ENCODE measurements at regions not wholly inside any gene's neighbourhood (a gene's known extent, or its start where the extent isn't known, plus 50 kb on each side); places are given as distances from the start of the nearest gene placed in this dataset.

DNA sequence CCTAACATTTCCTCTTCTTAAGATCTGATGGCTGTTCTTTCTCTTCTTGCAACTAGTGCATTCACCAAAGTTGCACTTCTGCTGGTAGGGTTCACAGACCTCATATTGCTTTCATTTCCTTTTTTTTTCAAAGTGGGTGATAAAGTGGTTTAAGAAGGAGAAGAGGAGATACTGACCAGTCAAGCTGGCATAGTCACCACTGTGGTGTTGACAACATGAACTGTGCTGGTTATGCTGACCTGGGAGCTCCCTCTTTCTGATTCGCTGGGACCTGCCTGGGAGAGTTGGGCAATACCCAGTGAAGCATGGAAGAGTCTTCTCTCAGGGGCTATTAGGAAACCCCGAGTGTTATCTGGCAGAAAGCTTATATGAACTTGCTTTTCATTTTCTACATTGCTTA is 222.9 kb downstream of the SLITRK5 start:
- DNase-seq = no peak
- Histone ChIP-seq H3K4me1 (no peaks in the 10 kb centered on the region), H3K27ac (no peak overlapping the region), H3K9me3 (no peaks in the 10 kb centered on the region), H3K4me3 (no peak overlapping the region), H3K36me3 (no peaks in the 10 kb centered on the region), H3K27me3 (no peaks in the 10 kb centered on the region)
- no peak for ATAC-seq
- WGBS (ENCODE audit: insufficient coverage, low coverage, low lambda C conversion rate, missing lambda C conversion rate) = 43% methylated on average over 2 of the region's 2 CpGs
- intact Hi-C loops (cut with DNase I) = no loop called here
- TF ChIP-seq, protein P1, sequence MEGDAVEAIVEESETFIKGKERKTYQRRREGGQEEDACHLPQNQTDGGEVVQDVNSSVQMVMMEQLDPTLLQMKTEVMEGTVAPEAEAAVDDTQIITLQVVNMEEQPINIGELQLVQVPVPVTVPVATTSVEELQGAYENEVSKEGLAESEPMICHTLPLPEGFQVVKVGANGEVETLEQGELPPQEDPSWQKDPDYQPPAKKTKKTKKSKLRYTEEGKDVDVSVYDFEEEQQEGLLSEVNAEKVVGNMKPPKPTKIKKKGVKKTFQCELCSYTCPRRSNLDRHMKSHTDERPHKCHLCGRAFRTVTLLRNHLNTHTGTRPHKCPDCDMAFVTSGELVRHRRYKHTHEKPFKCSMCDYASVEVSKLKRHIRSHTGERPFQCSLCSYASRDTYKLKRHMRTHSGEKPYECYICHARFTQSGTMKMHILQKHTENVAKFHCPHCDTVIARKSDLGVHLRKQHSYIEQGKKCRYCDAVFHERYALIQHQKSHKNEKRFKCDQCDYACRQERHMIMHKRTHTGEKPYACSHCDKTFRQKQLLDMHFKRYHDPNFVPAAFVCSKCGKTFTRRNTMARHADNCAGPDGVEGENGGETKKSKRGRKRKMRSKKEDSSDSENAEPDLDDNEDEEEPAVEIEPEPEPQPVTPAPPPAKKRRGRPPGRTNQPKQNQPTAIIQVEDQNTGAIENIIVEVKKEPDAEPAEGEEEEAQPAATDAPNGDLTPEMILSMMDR (IDR thresholded peaks at IDR 0.05) = no peak
- no peak for TF ChIP-seq POLR2A (IDR thresholded peaks at IDR 0.05)

GRCh38 chr13:87903553-87903952 is 232.4 kb downstream of the SLITRK5 start:
- Histone ChIP-seq H3K27ac (no peak overlapping the region), H3K9me3 (no peaks in the 10 kb centered on the region), H3K4me1 (no peaks in the 10 kb centered on the region), H3K36me3 (no peaks in the 10 kb centered on the region), H3K4me3 (no peak overlapping the region), H3K27me3 (no peaks in the 10 kb centered on the region)
- intact Hi-C loops (cut with DNase I) = no loop called here
- no peak for TF ChIP-seq POLR2A (IDR thresholded peaks at IDR 0.05)
- TF ChIP-seq, protein P1 (IDR thresholded peaks at IDR 0.05) = no peak
- DNase-seq (no peak), ATAC-seq (no peak)

DNA sequence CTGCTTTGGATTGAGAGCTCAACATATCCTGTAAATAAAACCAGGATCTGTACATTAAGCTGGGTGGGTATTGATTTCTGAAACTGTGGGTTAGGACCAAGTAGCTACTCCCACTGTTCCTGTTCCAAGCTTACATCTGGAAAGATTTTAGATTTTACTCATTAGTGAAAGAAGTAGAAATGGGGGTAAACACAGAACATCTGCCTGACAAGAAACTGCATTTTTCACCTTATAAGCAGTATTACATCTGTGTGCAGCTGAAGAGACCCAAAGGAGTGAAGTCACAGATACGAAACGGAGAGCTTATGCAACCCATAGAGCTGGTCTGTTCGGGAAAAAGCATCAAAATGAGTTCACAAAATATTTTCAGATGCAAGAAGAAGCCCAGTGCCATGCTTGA is 235.2 kb downstream of the SLITRK5 start:
- DNase-seq = no peak
- intact Hi-C loops (cut with DNase I) = no loop called here
- 40% methylated on average over 3 of the region's 3 CpGs for WGBS (ENCODE audit: insufficient coverage, low coverage, low lambda C conversion rate, missing lambda C conversion rate)
- Histone ChIP-seq H3K9me3 (no peaks in the 10 kb centered on the region), H3K4me1 (no peaks in the 10 kb centered on the region), H3K4me3 (no peak overlapping the region), H3K27me3 (no peaks in the 10 kb centered on the region), H3K36me3 (no peaks in the 10 kb centered on the region), H3K27ac (no peak overlapping the region)
- ATAC-seq = no peak
- TF ChIP-seq, protein P1 (IDR thresholded peaks at IDR 0.05) = no peak
- no peak for TF ChIP-seq POLR2A (IDR thresholded peaks at IDR 0.05)

DNA sequence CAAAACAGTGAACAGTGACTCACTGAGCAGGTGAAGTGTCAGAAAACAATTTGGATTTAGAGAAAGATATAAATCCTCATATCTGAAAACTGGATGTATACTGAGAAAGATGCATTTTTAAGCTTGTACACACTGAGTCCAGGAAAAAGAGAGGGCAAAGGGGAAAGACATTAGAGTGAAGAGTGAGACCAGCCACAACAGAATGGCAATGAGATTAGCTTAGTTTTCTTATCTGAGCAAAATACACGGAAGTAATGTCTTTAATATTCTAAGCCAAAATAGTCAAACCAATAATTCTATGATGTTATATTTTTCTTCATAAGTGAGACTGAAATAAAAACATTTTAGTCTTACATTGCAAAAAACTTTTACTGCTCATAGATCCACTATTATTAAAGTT is 236.0 kb downstream of the SLITRK5 start:
- 29% methylated on average over 1 of the region's 1 CpG for WGBS (ENCODE audit: insufficient coverage, low coverage, low lambda C conversion rate, missing lambda C conversion rate)
- no peak for ATAC-seq

GRCh38 chr13:87919956-87920355 is 248.8 kb downstream of the SLITRK5 start:
- Histone ChIP-seq H3K36me3 (no peaks in the 10 kb centered on the region), H3K4me1 (no peaks in the 10 kb centered on the region), H3K4me3 (no peak overlapping the region), H3K27ac (no peak overlapping the region), H3K27me3 (no peaks in the 10 kb centered on the region), H3K9me3 (no peaks in the 10 kb centered on the region)
- TF ChIP-seq POLR2A (IDR thresholded peaks at IDR 0.05) = no peak
- TF ChIP-seq, protein P1 (IDR thresholded peaks at IDR 0.05) = no peak
- intact Hi-C loops (cut with DNase I) = no loop called here
- ATAC-seq (no peak), DNase-seq (no peak)

More for the DNA sequence above, 236.0 kb downstream of the SLITRK5 start:
- no peaks in the 10 kb centered on the region for H3K27me3 ChIP-seq
- intact Hi-C loops (cut with DNase I) = no loop called here
- H3K9me3 ChIP-seq = no peaks in the 10 kb centered on the region
- TF ChIP-seq POLR2A (IDR thresholded peaks at IDR 0.05) = no peak
- TF ChIP-seq, protein P1 (IDR thresholded peaks at IDR 0.05) = no peak
- H3K27ac ChIP-seq = no peak overlapping the region
- DNase-seq = no peak
- no peak overlapping the region for H3K4me3 ChIP-seq
- no peaks in the 10 kb centered on the region for H3K4me1 ChIP-seq
- H3K36me3 ChIP-seq = no peaks in the 10 kb centered on the region
